ENCODE measurements at regions not wholly inside any gene's neighbourhood (a gene's known extent, or its start where the extent isn't known, plus 50 kb on each side); places are given as distances from the start of the nearest gene placed in this dataset.

- Mint-ChIP-seq H3K4me1 (ENCODE audit: low read depth) (no peaks in the 10 kb centered on the region), H3K36me3 (ENCODE audit: low read depth) (no peaks in the 10 kb centered on the region), H3K9me3 (no peaks in the 10 kb centered on the region), H3K27me3 (no peaks in the 10 kb centered on the region), H3K4me3 (no peak overlapping the region), H3K27ac (no peak overlapping the region)
- TF ChIP-seq CTCF (IDR thresholded peaks at IDR 0.05) = no peak
- intact Hi-C loops (cut with micrococcal nuclease) = no loop called here
- CTCF ChIA-PET = no interaction called here
- no peak for ATAC-seq
- no peak for DNase-seq
- POLR2A ChIA-PET = no interaction called here
These were observed 219.8 kb upstream of the THRB start for GRCh38 chr3:24714436-24714835.

GRCh38 chr3:24715171-24715792 is 220.6 kb upstream of the THRB start:
- Mint-ChIP-seq H3K9me3 (no peaks in the 10 kb centered on the region), H3K36me3 (ENCODE audit: low read depth) (no peaks in the 10 kb centered on the region), H3K27me3 (no peaks in the 10 kb centered on the region), H3K4me3 (no peak overlapping the region), H3K27ac (no peak overlapping the region), H3K4me1 (ENCODE audit: low read depth) (no peaks in the 10 kb centered on the region)
- intact Hi-C loops (cut with micrococcal nuclease) = no loop called here
- TF ChIP-seq CTCF (IDR thresholded peaks at IDR 0.05) = no peak
- ChIA-PET CTCF (no interaction called here), POLR2A (no interaction called here)
- no peak for ATAC-seq
- DNase-seq = no peak

DNA sequence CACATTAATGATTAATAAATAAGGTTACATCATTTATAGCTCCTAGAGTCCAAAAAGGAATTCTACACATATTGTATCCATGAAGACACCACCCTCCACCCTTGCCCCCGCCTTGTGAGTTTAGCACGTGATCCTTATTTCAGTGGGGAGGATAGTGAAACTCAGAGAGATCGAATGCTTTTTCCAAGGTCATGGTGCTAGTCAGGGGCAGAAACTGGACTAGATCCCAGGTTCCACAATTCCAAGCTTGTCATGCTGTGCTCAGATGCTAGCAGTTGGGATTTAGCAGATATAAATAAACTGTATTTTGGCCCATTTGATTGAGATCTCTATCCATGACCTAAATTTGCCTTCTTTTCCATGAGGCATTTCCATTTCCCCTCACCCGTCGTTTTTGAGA is 227.4 kb upstream of the THRB start:
- no peak overlapping the region for H3K27ac Mint-ChIP-seq
- ATAC-seq = no peak
- ChIA-PET POLR2A (no interaction called here), CTCF (no interaction called here)
- no peak for TF ChIP-seq CTCF (IDR thresholded peaks at IDR 0.05)
- H3K36me3 Mint-ChIP-seq (ENCODE audit: low read depth) = no peaks in the 10 kb centered on the region
- H3K27me3 Mint-ChIP-seq = no peaks in the 10 kb centered on the region
- H3K9me3 Mint-ChIP-seq = no peaks in the 10 kb centered on the region
- intact Hi-C loops (cut with micrococcal nuclease) = no loop called here
- no peak overlapping the region for H3K4me3 Mint-ChIP-seq
- H3K4me1 Mint-ChIP-seq (ENCODE audit: low read depth) = no peaks in the 10 kb centered on the region
- no peak for DNase-seq

DNA sequence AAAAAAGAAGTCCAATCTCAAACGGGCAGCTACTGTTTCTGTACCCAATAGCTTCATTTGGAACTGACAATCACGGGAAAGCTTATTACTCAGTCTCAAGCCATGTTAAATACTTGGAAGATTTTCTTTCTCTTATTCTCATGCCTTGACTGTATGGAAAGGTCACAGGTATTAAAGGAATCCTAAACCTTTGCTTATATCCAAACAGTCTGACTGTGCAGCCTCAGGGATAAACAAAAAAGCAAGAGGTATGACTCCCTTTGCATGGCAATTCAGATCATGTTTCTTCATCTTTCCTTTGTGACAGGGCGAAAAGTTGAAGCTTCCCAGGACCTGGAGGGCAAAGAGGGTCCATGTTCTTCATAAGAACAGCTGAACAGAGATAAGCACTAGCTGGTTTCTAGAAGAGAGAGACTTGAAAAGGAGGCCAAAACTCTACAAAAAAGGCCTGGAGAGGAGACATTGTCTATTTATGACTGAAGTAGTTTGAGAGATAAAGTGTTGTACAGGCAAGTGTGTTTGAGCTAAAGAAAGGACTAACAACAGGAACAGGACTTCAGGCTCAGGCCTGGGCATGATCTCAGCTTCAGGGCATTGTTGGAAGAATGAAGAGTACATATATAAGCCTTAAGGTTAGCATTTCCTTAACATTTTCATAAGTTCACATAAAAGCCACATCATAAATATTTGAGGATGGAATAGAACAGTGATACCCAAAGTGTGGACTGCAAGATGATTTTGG is 231.0 kb upstream of the THRB start:
- no peak overlapping the region for H3K4me3 Mint-ChIP-seq
- intact Hi-C loops (cut with micrococcal nuclease) = no loop called here

More for the DNA sequence above, 231.0 kb upstream of the THRB start:
- Mint-ChIP-seq H3K36me3 (ENCODE audit: low read depth) (no peaks in the 10 kb centered on the region), H3K4me1 (ENCODE audit: low read depth) (no peaks in the 10 kb centered on the region), H3K27ac (no peak overlapping the region), H3K27me3 (no peaks in the 10 kb centered on the region), H3K9me3 (no peaks in the 10 kb centered on the region)
- ChIA-PET POLR2A (no interaction called here), CTCF (interaction anchor here (1.4 kb wide), 1 partner anchor 14 kb away, joined by 3 read pairs; no protein-coding TSS in a partner anchor)
- no peak for ATAC-seq
- no peak for TF ChIP-seq CTCF (IDR thresholded peaks at IDR 0.05)
- DNase-seq = no peak

All from activated CD8-positive, alpha-beta T cell treated with anti-CD3 and anti-CD28 coated beads for 36 hours (primary cell).